ENCODE measurements at regions not wholly inside any gene's neighbourhood (a gene's known extent, or its start where the extent isn't known, plus 50 kb on each side); places are given as distances from the start of the nearest gene placed in this dataset.

DNA sequence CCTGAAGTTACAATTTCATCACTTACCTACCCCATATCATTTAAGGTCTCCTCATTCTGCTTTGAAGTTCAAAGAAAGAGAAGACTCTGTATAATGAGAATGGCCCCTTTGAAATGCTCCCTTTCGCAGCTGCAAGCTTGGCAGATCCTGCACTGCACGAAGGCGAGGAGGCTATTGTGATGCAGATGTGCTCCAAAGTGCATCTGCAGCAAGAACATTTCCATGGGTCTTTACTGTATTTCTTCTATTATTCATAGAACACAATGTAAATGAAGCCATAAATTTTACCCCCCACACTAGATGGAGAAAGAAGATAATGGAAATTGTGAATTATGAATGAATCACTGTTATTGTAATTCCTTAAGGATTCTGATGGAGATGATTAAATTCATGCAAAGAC, 178.7 kb downstream of the CHD9NB start:
- DNase-seq (ENCODE audit: low read depth), result no peak

DNA sequence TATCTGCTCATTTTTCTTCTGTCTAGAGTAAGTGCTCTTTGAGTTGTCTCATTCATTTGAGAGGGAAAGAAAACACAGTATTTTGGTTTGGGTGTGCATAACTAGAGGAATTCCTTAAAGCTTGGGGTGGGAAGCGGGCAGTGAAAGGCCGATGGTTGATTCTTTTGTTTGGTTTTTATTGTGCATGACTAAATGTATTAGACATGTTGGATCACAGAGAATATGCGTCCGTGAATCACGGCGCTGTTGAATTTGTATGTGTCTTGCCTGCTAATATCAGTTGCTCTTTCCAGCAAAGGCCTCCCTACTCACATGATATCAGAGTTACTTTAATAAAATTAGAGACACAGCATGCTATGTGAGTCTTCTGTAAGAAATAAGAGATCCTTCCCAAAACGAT, 180.0 kb downstream of the CHD9NB start:
- no peak for DNase-seq (ENCODE audit: low read depth)

DNA sequence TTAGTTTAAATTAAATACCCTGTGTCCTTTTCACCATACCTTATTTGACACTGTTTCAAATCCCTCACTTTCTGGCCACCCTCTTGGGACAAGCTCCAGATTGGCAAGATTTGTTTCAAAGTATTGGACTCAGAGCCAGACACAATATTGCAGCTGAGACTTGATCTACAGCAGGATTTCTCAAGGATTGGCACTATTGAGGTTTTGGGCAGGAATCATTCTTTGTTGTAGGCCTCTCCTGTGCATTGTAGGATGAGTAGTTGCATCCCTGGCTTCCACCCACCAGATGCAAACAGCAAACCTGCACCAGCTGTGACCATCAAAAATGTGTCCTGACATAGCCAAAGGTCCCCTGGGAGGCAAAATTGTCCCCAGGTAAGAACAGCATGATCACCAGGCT, 181.2 kb downstream of the CHD9NB start:
- no peak for DNase-seq (ENCODE audit: low read depth)

GRCh38 chr16:52869243-52869642, 183.5 kb downstream of the CHD9NB start:
- no peak for DNase-seq (ENCODE audit: low read depth)

- no peak for DNase-seq (ENCODE audit: low read depth)
Observed at GRCh38 chr16:52863000-52863399, 189.7 kb downstream of the CHD9NB start.

DNA sequence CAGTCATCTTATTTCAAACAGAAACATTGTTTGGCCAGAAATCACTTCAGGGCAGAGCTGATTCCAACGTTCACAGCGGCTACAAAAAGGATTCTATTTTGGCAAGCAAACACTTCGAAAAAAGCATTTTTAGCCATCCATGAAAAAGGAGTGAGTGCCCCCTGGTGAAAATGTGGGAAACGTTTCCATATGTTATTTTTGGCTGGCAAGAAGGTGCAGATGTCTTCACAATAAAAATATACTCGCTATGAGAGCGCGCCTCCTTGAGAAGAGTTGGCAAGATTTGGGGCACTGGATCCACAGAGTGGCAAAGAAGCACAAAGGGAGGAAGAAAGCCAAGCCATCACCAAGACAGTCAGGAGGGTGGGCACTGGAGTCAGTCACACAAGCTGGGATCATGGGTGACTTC, 191.1 kb downstream of the CHD9NB start:
- no peak for DNase-seq (ENCODE audit: low read depth)

DNA sequence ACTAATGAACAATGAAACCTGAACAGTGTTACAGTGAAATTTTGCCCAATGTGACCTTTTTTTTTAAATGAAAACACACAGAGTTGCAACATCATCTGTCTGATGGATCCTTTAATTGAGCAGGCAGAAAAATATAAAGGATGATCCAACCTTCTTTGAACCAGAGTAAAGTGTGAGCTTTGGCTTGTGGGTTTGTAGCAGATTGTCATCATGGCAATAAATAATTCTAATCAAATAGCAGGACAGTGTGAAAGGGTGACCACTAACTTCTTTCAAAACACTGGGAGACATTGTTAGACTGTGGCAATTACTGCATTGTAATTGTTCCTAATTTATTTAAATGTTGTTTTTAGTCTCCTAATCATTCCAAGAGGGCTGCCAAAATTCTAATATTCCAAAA, 197.2 kb downstream of the CHD9NB start:
- DNase-seq (ENCODE audit: low read depth), result no peak

- no peak for DNase-seq (ENCODE audit: low read depth)
Observed at GRCh38 chr16:52852978-52853377, 199.7 kb downstream of the CHD9NB start.

DNA sequence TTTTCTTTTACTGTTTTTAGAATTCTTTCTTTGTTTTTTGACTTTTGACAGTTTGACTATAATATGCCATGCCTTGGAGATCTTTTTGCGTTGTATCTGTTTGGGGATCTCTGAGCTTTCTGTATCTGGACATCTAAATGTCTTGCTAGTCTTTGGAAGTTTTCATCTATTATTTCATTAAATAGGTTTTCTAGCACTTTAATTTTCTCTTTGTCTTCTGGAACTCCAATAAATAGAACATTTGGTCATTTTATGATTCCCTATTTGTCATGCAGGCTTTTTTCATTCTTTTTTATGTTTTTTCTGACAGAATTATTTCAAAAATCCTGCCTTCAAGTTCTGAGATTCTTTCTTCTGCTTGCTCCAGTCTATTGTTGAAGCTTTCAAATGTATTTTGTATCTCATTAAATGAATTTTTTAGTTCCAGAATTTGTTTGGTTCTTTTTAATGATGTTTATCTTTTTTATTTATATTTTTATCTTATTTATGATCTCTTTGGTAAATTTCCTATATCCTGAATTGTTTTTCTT, 201.4 kb downstream of the CHD9NB start:
- DNase-seq (ENCODE audit: low read depth), result no peak

DNA sequence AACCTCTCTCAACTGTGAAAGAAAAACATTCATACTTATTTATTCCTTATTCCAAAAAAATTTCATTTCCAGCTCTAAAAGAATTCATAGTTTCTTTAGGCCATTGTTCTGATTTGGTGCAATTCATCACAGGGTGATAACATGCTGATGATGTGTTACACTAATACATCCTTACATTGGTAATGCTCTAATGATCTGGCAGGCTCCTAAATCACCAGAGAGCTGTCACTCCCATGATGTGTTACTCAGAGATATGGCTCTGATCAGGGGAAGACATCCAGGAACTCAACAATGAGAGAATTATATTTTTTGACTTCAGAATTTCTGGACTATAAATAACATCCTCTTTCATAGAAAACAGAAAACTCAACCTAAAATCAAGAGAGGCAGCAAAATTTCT, 209.3 kb downstream of the CHD9NB start:
- no peak for DNase-seq (ENCODE audit: low read depth)

DNA sequence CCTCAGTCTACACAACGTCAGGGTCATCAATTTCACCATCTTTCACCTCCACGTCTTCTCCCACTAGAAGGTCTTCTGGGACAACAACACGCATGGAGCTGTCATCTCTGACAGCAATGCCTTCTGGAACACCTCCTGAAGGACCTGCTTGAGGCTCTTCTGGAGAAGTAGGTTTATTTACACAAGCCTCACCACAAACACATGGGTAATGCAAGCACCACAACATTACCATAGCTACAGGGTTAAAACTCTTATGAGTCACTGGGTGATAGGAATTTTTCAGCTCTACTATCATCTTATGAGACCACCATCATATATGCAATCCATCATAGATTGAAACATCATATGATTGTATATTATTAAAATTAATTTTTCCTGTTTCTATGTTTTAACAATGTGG, 215.4 kb downstream of the CHD9NB start:
- no peak for DNase-seq (ENCODE audit: low read depth)

GRCh38 chr16:52834736-52835465, 217.8 kb downstream of the CHD9NB start:
- no peak for DNase-seq (ENCODE audit: low read depth)

- DNase-seq (ENCODE audit: low read depth), result no peak
Observed at GRCh38 chr16:52832771-52833170, 219.9 kb downstream of the CHD9NB start.

DNA sequence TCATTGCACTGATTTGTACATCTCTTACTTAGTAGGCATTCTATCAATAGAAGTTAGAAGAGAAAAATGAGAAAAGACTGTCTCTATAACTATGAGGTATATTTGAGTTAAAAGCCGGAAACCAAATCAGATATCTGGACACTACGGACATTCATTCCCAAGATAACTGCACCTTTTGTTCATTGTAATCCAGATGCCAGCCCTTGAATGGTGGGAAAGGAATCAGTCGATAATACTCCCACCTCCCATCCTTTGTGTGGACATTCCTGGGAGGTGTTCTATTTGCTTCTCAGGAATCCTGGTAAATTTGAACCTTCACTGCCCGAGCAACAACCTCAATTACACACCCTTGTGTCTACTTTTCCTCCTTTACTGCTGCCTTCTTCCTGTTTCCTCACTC, 225.2 kb downstream of the CHD9NB start:
- no peak for DNase-seq (ENCODE audit: low read depth)

- no peak for DNase-seq (ENCODE audit: low read depth)
Observed at GRCh38 chr16:52825892-52826291, 226.8 kb downstream of the CHD9NB start.

GRCh38 chr16:52819808-52820207, 232.9 kb downstream of the CHD9NB start:
- DNase-seq (ENCODE audit: low read depth), result no peak

- no peak for DNase-seq (ENCODE audit: low read depth)
Observed at GRCh38 chr16:52819405-52819804, 233.3 kb downstream of the CHD9NB start.

GRCh38 chr16:52817696-52818095, 235.0 kb downstream of the CHD9NB start:
- no peak for DNase-seq (ENCODE audit: low read depth)

DNA sequence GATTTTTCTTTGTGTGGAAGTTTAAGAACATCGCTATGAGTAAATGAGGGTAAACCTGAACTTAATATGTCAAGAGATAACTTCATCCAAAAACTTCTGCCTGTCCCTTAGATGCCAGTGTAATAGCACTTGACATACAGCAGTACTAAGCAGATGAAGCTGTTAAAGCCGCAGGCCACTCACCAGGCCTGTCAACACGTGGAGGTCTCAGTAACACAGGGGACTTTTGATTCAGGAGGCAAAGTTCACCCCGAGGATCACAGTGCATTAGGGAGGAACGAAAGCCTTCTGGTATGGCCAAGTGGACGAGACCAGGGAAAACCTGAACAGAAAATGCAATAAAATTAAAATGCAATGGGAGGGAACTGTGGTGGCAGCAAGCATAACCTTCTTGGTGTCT, 235.7 kb downstream of the CHD9NB start:
- DNase-seq (ENCODE audit: low read depth), result no peak

- DNase-seq (ENCODE audit: low read depth), result no peak
Observed at GRCh38 chr16:52812678-52813556, 239.8 kb downstream of the CHD9NB start.

DNA sequence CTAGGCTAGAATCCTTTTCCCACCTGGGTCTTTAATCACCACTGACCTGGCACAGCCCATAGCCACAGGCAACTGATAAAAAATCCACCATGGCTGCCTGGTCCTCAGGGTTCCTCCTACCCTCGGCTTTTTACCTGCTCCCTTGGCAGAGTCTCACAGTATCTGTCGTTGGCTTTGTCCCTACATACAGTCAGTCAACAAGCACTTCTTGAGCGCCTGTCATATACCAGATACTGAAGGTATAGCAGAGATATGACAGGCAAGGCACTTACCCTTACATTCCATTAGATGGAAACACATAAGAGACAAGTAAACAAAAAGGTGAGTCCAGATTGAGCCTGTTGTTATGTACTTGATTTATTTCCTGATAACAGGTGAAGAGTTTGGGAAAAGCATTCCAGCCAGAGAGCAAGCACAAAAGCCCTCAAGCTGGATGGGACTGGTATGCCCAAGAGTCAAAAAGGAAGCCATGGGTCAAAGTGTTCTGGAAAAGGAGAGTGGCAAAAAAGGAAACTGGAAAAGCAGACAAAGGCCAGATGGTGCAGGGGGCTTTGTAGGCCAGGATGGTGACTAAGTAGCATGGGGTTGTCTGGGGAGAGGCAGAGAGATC, 247.0 kb downstream of the CHD9NB start:
- no peak for DNase-seq (ENCODE audit: low read depth)

- no peak for DNase-seq (ENCODE audit: low read depth)
Observed at GRCh38 chr16:52800432-52800831, 252.3 kb downstream of the CHD9NB start.

- DNase-seq (ENCODE audit: low read depth), result no peak
Observed at GRCh38 chr16:52799149-52799548, 252.2 kb upstream of the TOX3 start.
